ENCODE measurements at regions not wholly inside any gene's neighbourhood (a gene's known extent, or its start where the extent isn't known, plus 50 kb on each side); places are given as distances from the start of the nearest gene placed in this dataset.

DNA sequence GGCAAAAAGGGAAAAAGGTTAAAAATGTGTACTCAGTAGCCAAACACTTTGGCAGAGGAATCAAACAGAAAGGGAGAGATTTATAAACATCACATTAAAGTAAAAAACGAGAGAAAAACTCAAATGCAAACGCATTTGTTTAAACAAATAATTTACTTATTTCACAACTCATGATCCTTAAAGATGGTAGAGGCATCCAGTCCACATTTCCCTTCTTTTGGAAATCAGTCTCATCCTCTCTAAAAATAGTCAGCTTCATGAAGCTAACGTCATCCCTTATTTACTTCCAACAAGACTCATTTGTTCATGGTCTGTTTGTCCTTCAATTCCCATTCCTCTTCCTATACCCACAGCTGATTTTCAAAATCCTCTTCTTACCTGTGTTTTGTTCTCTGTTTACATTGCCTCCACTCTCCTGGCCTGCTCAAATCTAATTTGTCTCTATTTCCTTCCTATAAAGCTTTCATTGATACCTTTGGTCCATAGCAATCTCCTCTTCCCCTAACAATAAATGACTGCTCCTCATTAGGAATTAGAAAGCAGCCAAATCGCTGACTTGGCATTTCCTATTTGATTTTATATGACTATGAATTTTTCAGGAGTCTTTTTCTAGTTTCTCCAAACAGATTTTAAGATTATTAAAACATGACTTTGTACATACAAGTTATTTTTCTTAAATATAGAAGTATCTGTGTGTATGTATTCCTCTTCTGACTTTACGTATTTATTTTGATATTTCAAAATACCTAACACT is 805.3 kb downstream of the TLE1 start:
- Histone ChIP-seq H3K9me3 (ENCODE audit: control insufficient read depth, low read depth, low read length) (no peaks in the 10 kb centered on the region), H3K14ac (ENCODE audit: insufficient read depth, low read length) (no peak overlapping the region), H2AFZ (ENCODE audit: low read length) (no peak overlapping the region), H4K5ac (ENCODE audit: insufficient read length, low read depth, low read length) (no peak overlapping the region), H3K18ac (ENCODE audit: insufficient read length, low read depth, low read length) (no peak overlapping the region), H3K79me1 (ENCODE audit: insufficient read depth, low read depth, low read length, poor library complexity, severe bottlenecking) (no peaks in the 10 kb centered on the region), H4K8ac (replicated peaks; ENCODE audit: insufficient read length, low read depth, low read length) (no peak overlapping the region), H2AK5ac (ENCODE audit: insufficient read length, low read length) (no peak overlapping the region), H3K23ac (ENCODE audit: insufficient read length, low read depth, low read length) (no peak overlapping the region), H3K56ac (ENCODE audit: insufficient read length, low read depth, low read length) (no peak overlapping the region), H3K9ac (ENCODE audit: extremely low read depth, insufficient read length, low read length) (no peak overlapping the region), H3T11ph (ENCODE audit: low read length) (no peak overlapping the region), H3K27ac (ENCODE audit: insufficient read length, low read depth, low read length) (no peak overlapping the region), H3K23me2 (ENCODE audit: insufficient read length, low read depth, low read length, poor library complexity, severe bottlenecking) (no peaks in the 10 kb centered on the region), H3K27me3 (ENCODE audit: insufficient read depth, low read length) (no peaks in the 10 kb centered on the region), H2BK15ac (ENCODE audit: low read depth, low read length) (no peak overlapping the region), H3K79me2 (ENCODE audit: insufficient read depth, low read length) (no peaks in the 10 kb centered on the region), H2BK5ac (ENCODE audit: insufficient read length, low read length) (no peak overlapping the region), H2BK12ac (ENCODE audit: insufficient read length, low read depth, low read length) (no peak overlapping the region), H3K4me1 (ENCODE audit: insufficient read depth, low read length) (peaks cover 5% of the 10 kb centered on the region; the same call in 1 of the 2 replicates), H3K4ac (ENCODE audit: low read depth, low read length) (no peak overlapping the region), H2BK120ac (ENCODE audit: low read depth, low read length, poor library complexity, severe bottlenecking) (no peak overlapping the region), H3K4me2 (ENCODE audit: insufficient read depth, insufficient read length, low read length) (no peak overlapping the region), H2BK20ac (ENCODE audit: low read depth, low read length, poor library complexity, severe bottlenecking) (no peak overlapping the region), H4K91ac (ENCODE audit: insufficient read length, low read depth, low read length) (no peak overlapping the region), H4K20me1 (ENCODE audit: control insufficient read depth, insufficient read depth, insufficient read length) (no peaks in the 10 kb centered on the region)
- H3K27me3 Mint-ChIP-seq (ENCODE audit: low read depth): no peaks in the 10 kb centered on the region
- TF ChIP-seq, protein P1, sequence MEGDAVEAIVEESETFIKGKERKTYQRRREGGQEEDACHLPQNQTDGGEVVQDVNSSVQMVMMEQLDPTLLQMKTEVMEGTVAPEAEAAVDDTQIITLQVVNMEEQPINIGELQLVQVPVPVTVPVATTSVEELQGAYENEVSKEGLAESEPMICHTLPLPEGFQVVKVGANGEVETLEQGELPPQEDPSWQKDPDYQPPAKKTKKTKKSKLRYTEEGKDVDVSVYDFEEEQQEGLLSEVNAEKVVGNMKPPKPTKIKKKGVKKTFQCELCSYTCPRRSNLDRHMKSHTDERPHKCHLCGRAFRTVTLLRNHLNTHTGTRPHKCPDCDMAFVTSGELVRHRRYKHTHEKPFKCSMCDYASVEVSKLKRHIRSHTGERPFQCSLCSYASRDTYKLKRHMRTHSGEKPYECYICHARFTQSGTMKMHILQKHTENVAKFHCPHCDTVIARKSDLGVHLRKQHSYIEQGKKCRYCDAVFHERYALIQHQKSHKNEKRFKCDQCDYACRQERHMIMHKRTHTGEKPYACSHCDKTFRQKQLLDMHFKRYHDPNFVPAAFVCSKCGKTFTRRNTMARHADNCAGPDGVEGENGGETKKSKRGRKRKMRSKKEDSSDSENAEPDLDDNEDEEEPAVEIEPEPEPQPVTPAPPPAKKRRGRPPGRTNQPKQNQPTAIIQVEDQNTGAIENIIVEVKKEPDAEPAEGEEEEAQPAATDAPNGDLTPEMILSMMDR (conservative IDR thresholded peaks at IDR 0.05): no peak
- H3K9me3 Mint-ChIP-seq: no peaks in the 10 kb centered on the region
- no peak overlapping the region for H3K4me3 Mint-ChIP-seq
- DNase-seq: no peak
- peaks cover 17 to 20% of the 10 kb centered on the region in 2 experiments for H3K4me1 Mint-ChIP-seq
- no CpG with 5 or more reads among the region's 5 CpGs for WGBS (ENCODE audit: extremely low coverage, insufficient read length, low lambda C conversion rate)
- no peak overlapping the region; a peak in 1 of 7 replicates for H3K27ac Mint-ChIP-seq
- H3K36me3 Mint-ChIP-seq (ENCODE audit: insufficient read depth in 1 of 3, low read depth in 3 of 3): no peaks in the 10 kb centered on the region; a peak in 1 of 7 replicates

Measured in H9 (cell line).